Skeletal muscle tissue (tissue), 3 donors: ENCODE measurements at regions not wholly inside any gene's neighbourhood (a gene's known extent, or its start where the extent isn't known, plus 50 kb on each side); places are given as distances from the start of the nearest gene placed in this dataset.

Source experiments
- H3K27ac ChIP-seq: one replicate; pipeline ENCODE4 v1.7.0; 2013; ENCODE audit warnings: mild to moderate bottlenecking, low read depth, low read length, inconsistent platforms
- H3K27me3 ChIP-seq, 3 donors: one replicate each; pipeline ENCODE4 v1.7.0; 2013; ENCODE audit warnings: low read length in 3 of 3; ENCODE audit not compliant: control insufficient read depth in 3 of 3, insufficient read depth in 3 of 3
- H3K36me3 ChIP-seq, 3 donors: one replicate each; pipeline ENCODE4 v1.7.0; 2013; ENCODE audit warnings: low read length in 3 of 3; ENCODE audit not compliant: control insufficient read depth in 3 of 3, insufficient read depth in 3 of 3
- H3K4me1 ChIP-seq, 3 donors: one replicate each; pipeline ENCODE4 v1.7.0; 2013; ENCODE audit warnings: low read length in 3 of 3, mild to moderate bottlenecking in 3 of 3; ENCODE audit not compliant: control insufficient read depth in 3 of 3, insufficient read depth in 3 of 3
- H3K4me3 ChIP-seq, 3 donors: one replicate each; pipeline ENCODE4 v1.7.0; 2013; ENCODE audit warnings: low read length in 3 of 3
- H3K9ac ChIP-seq, 3 donors: one replicate each; pipeline ENCODE4 v1.7.0; 2013; ENCODE audit warnings: low read length in 3 of 3, mild to moderate bottlenecking in 3 of 3, moderate library complexity in 2 of 3, low read depth in 1 of 3
- H3K9me3 ChIP-seq, 3 donors: one replicate each; pipeline ENCODE4 v1.7.0; 2013; ENCODE audit warnings: low read length in 3 of 3; ENCODE audit not compliant: control insufficient read depth in 3 of 3
- donor health status: Osteomylitis.

- H3K4me1 ChIP-seq: no peaks in the 10 kb centered on the region
- peaks cover 0 to 9% (median 0%) of the 10 kb centered on the region in 3 donors for H3K27me3 ChIP-seq
- no peak overlapping the region for H3K27ac ChIP-seq
- no peaks in the 10 kb centered on the region for H3K36me3 ChIP-seq
- no peak overlapping the region for H3K9ac ChIP-seq
- no peak overlapping the region for H3K4me3 ChIP-seq
- peaks cover 0 to under 1% (median 0%) of the 10 kb centered on the region in 3 donors for H3K9me3 ChIP-seq
Measured at GRCh38 chr14:101197595-101198397, 294.3 kb upstream of the RTL1 start.

GRCh38 chr14:101198398-101199027 is 295.0 kb upstream of the RTL1 start:
- peaks cover 0 to 5% (median 0%) of the 10 kb centered on the region in 3 donors for H3K27me3 ChIP-seq
- H3K9ac ChIP-seq: no peak overlapping the region
- H3K27ac ChIP-seq: no peak overlapping the region

GRCh38 chr14:101199028-101199770 is 295.7 kb upstream of the RTL1 start:
- H3K36me3 ChIP-seq: no peaks in the 10 kb centered on the region
- H3K4me1 ChIP-seq: no peaks in the 10 kb centered on the region
- no peak overlapping the region for H3K4me3 ChIP-seq
- H3K27ac ChIP-seq: no peak overlapping the region
- H3K9ac ChIP-seq: no peak overlapping the region
- peaks cover 0 to 3% (median 0%) of the 10 kb centered on the region in 3 donors for H3K27me3 ChIP-seq
- peaks cover 0 to 8% (median 2%) of the 10 kb centered on the region in 3 donors for H3K9me3 ChIP-seq

More at GRCh38 chr14:101198398-101199027, 295.0 kb upstream of the RTL1 start:
- no peaks in the 10 kb centered on the region for H3K36me3 ChIP-seq
- H3K4me3 ChIP-seq: no peak overlapping the region
- H3K9me3 ChIP-seq: peaks cover 0 to 5% (median 0%) of the 10 kb centered on the region in 3 donors
- H3K4me1 ChIP-seq: no peaks in the 10 kb centered on the region

GRCh38 chr14:101200008-101200649 is 296.6 kb upstream of the RTL1 start:
- H3K27ac ChIP-seq: no peak overlapping the region
- no peaks in the 10 kb centered on the region for H3K4me1 ChIP-seq
- no peak overlapping the region for H3K4me3 ChIP-seq
- no peaks in the 10 kb centered on the region for H3K36me3 ChIP-seq
- H3K9me3 ChIP-seq: peaks cover 0 to 8% (median 2%) of the 10 kb centered on the region in 3 donors
- H3K27me3 ChIP-seq: no peaks in the 10 kb centered on the region
- no peak overlapping the region for H3K9ac ChIP-seq

GRCh38 chr14:101200650-101201516 is 297.4 kb upstream of the RTL1 start:
- peaks cover 0 to 8% (median 2%) of the 10 kb centered on the region in 3 donors for H3K9me3 ChIP-seq
- no peak overlapping the region for H3K9ac ChIP-seq
- no peaks in the 10 kb centered on the region for H3K4me1 ChIP-seq
- no peak overlapping the region for H3K4me3 ChIP-seq
- no peak overlapping the region for H3K27ac ChIP-seq
- H3K36me3 ChIP-seq: no peaks in the 10 kb centered on the region
- H3K27me3 ChIP-seq: no peaks in the 10 kb centered on the region

GRCh38 chr14:101201535-101202151 is 298.1 kb upstream of the RTL1 start:
- Histone ChIP-seq H3K4me3 (no peak overlapping the region), H3K9ac (no peak overlapping the region), H3K27me3 (no peaks in the 10 kb centered on the region), H3K9me3 (peaks cover 2 to 8% (median 2%) of the 10 kb centered on the region in 3 donors), H3K4me1 (no peaks in the 10 kb centered on the region), H3K36me3 (no peaks in the 10 kb centered on the region), H3K27ac (no peak overlapping the region)

- Histone ChIP-seq H3K4me1 (no peaks in the 10 kb centered on the region), H3K9ac (no peak overlapping the region), H3K36me3 (no peaks in the 10 kb centered on the region), H3K9me3 (peaks cover 2 to 8% (median 4%) of the 10 kb centered on the region in 3 donors), H3K4me3 (no peak overlapping the region), H3K27ac (no peak overlapping the region), H3K27me3 (no peaks in the 10 kb centered on the region)
Measured at GRCh38 chr14:101202627-101203404, 299.3 kb upstream of the RTL1 start.

GRCh38 chr14:101206556-101206955 is 303.0 kb upstream of the RTL1 start:
- H3K36me3 ChIP-seq: no peaks in the 10 kb centered on the region
- no peak overlapping the region for H3K4me3 ChIP-seq
- no peak overlapping the region for H3K9ac ChIP-seq
- H3K4me1 ChIP-seq: no peaks in the 10 kb centered on the region
- H3K27ac ChIP-seq: no peak overlapping the region
- peaks cover 8 to 19% (median 10%) of the 10 kb centered on the region in 3 donors for H3K9me3 ChIP-seq
- H3K27me3 ChIP-seq: no peaks in the 10 kb centered on the region
